ENCODE measurements at regions not wholly inside any gene's neighbourhood (a gene's known extent, or its start where the extent isn't known, plus 50 kb on each side); places are given as distances from the start of the nearest gene placed in this dataset.

DNA sequence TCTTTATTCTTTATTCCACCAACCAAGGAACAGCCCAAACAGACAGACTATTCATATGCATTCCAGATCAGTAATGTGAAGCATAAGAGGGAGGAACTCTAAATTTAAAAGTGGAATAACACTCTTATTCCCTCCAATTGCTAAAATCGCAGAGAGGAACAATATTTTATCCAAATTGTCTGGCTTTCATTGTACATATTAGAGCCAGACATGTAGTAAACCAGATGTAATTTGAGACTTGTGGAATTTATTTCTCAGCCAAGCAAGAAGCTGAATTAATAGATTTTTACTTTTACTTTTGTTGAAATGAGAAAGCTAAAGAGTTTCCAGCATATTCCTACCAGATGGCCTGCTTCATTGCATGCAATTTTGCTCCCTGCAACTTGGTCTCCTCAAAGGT is 674.6 kb upstream of the SLIT2 start:
- TF ChIP-seq EZH2 (IDR thresholded peaks at IDR 0.05; ENCODE audit: borderline replicate concordance, low read depth, low read length, severe bottlenecking), result no peak
- TF ChIP-seq MAX (IDR thresholded peaks at IDR 0.05; ENCODE audit: insufficient read depth, insufficient read length), result no peak
- TF ChIP-seq MYC (IDR thresholded peaks at IDR 0.05; ENCODE audit: low read depth, low read length), result no peak
- TF ChIP-seq, protein P1, sequence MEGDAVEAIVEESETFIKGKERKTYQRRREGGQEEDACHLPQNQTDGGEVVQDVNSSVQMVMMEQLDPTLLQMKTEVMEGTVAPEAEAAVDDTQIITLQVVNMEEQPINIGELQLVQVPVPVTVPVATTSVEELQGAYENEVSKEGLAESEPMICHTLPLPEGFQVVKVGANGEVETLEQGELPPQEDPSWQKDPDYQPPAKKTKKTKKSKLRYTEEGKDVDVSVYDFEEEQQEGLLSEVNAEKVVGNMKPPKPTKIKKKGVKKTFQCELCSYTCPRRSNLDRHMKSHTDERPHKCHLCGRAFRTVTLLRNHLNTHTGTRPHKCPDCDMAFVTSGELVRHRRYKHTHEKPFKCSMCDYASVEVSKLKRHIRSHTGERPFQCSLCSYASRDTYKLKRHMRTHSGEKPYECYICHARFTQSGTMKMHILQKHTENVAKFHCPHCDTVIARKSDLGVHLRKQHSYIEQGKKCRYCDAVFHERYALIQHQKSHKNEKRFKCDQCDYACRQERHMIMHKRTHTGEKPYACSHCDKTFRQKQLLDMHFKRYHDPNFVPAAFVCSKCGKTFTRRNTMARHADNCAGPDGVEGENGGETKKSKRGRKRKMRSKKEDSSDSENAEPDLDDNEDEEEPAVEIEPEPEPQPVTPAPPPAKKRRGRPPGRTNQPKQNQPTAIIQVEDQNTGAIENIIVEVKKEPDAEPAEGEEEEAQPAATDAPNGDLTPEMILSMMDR (IDR thresholded peaks at IDR 0.05; ENCODE audit: extremely low read depth in 1 of 2, insufficient read depth in 1 of 2, low read depth in 1 of 2, low read length in 2 of 2), result no peak
- no peak for TF ChIP-seq JUN (IDR thresholded peaks at IDR 0.05; ENCODE audit: borderline replicate concordance, insufficient read depth, insufficient read length, low read depth)
- TF ChIP-seq GATA2 (IDR thresholded peaks at IDR 0.05; ENCODE audit: insufficient read depth, insufficient read length, low read depth, low read length), result no peak
- no peak for TF ChIP-seq POLR2A (IDR thresholded peaks at IDR 0.05; ENCODE audit: low read depth, low read length)
- no peak for TF ChIP-seq FOS (IDR thresholded peaks at IDR 0.05; ENCODE audit: borderline replicate concordance, insufficient read depth, low read length)
- TF ChIP-seq POLR2AphosphoS5 (IDR thresholded peaks at IDR 0.05; ENCODE audit: insufficient read depth, low read depth, low read length), result no peak
- Histone ChIP-seq H3K9ac (replicated peaks; ENCODE audit: extremely low read depth, insufficient read depth, low read length) (no peak overlapping the region), H2AFZ (ENCODE audit: low read depth, low read length) (no peak overlapping the region), H3K4me3 (replicated peaks in 1 of 3; ENCODE audit: insufficient read depth in 1 of 3, low read depth in 1 of 3, low read length in 3 of 3) (no peak overlapping the region), H3K27me3 (ENCODE audit: control insufficient read depth in 2 of 2, insufficient read depth in 2 of 2, low read length in 2 of 2) (no peaks in the 10 kb centered on the region), H3K36me3 (ENCODE audit: control insufficient read depth in 2 of 2, extremely low read depth in 1 of 2, insufficient read depth in 2 of 2, low read length in 2 of 2) (no peaks in the 10 kb centered on the region), H3K4me2 (ENCODE audit: insufficient read depth, low read length) (no peak overlapping the region), H4K20me1 (replicated peaks; ENCODE audit: control insufficient read depth, extremely low read depth, insufficient read depth, low read length) (no peaks in the 10 kb centered on the region), H3K9me3 (replicated peaks; ENCODE audit: control insufficient read depth, insufficient read depth, low read length) (no peaks in the 10 kb centered on the region), H3K4me1 (ENCODE audit: control insufficient read depth, extremely low read depth, insufficient read depth, low read length) (no peaks in the 10 kb centered on the region), H3K79me2 (ENCODE audit: control insufficient read depth, insufficient read depth, low read length) (no peaks in the 10 kb centered on the region), H3K9me1 (replicated peaks; ENCODE audit: control insufficient read depth, extremely low read depth, insufficient read depth, low read length) (no peaks in the 10 kb centered on the region), H3K27ac (ENCODE audit: insufficient read depth, low read depth, low read length) (no peak overlapping the region)
- intact Hi-C loops (cut with micrococcal nuclease), result no loop called here
- DNase-seq (ENCODE audit: low read depth, low spot score) (no peak), FAIRE-seq (no peak)
- ChIA-PET CTCF (no interaction called here), POLR2A (no interaction called here)
- BruUV-seq (replicated peaks), result no TSS peak
- dilution Hi-C loops (cut with MboI; ENCODE audit: extremely low pct_ligation_motif_present, low sequenced_read_pairs), result no loop called here

All from endothelial cell of umbilical vein (primary cell).